Tibial nerve (tissue), 4 donors: ENCODE measurements at regions not wholly inside any gene's neighbourhood (a gene's known extent, or its start where the extent isn't known, plus 50 kb on each side); places are given as distances from the start of the nearest gene placed in this dataset.
A peak's percentile ranks its signal among the peaks of the same experiment; 100 is the strongest.

Experiments used
- DNase-seq, 2 donors: peaks; one replicate each; pipeline ENCODE4 v3.0.0-alpha.2; 2019; ENCODE audit warnings: low spot score in 2 of 2
- H3K27ac ChIP-seq, 4 donors: fragments of 200-600 bp; sonication (generic) in 3 of 4; one replicate each; pipeline ENCODE4 v1.5.1; 2017 to 2019; ENCODE audit warnings: mild to moderate bottlenecking in 1 of 4
- H3K27me3 ChIP-seq, 2 donors: fragments of 200-600 bp; sonication (generic) in 1 of 2; one replicate each; pipeline versions ENCODE4 v1.5.1 to v1.6.0; 2017 to 2019
- H3K36me3 ChIP-seq, 3 donors: fragments of 200-600 bp; sonication (generic); one replicate each; pipeline ENCODE4 v1.5.1; 2018 to 2019
- H3K4me1 ChIP-seq, 4 donors: fragments of 200-600 bp; sonication (generic) in 3 of 4; one replicate each; pipeline ENCODE4 v1.5.1; 2017 to 2019
- H3K4me3 ChIP-seq, 4 donors: fragments of 200-600 bp; sonication (generic) in 3 of 4; one replicate each; pipeline ENCODE4 v1.5.1; 2017 to 2019; ENCODE audit warnings: mild to moderate bottlenecking in 1 of 4, moderate library complexity in 1 of 4
- H3K9me3 ChIP-seq, 4 donors: fragments of 200-600 bp; sonication (generic) in 3 of 4; one replicate each; pipeline ENCODE4 v1.5.1; 2017 to 2019
- EP300 ChIP-seq, 2 donors: sonication (generic); formaldehyde crosslinking; IDR thresholded peaks; one replicate each; pipeline ENCODE4 v1.6.1; 2017; ENCODE audit warnings: antibody characterized with exemption in 2 of 2, mild to moderate bottlenecking in 1 of 2
- POLR2A ChIP-seq, 2 donors: fragments of 450-650 bp; IDR thresholded peaks; one replicate each; pipeline ENCODE4 v1.6.1; 2017; ENCODE audit warnings: antibody characterized with exemption in 2 of 2, mild to moderate bottlenecking in 2 of 2, moderate library complexity in 2 of 2
- WGBS, 2 donors: methylation state at CpG; one replicate each; pipeline ENCODE4 v1.1.5; 2018; 5-methylcytosine and 5-hydroxymethylcytosine counted together
- TF ChIP-seq, protein P1 (sequence below), 5 experiments: fragments of 200-600 bp in 3 of 5; fragments of 450-650 bp in 2 of 5; sonication (generic) in 3 of 5; IDR thresholded peaks; one replicate each; pipeline ENCODE4 v1.5.1; 2016 to 2019; ENCODE audit warnings: antibody characterized with exemption in 5 of 5, mild to moderate bottlenecking in 3 of 5, moderate library complexity in 2 of 5

DNA sequence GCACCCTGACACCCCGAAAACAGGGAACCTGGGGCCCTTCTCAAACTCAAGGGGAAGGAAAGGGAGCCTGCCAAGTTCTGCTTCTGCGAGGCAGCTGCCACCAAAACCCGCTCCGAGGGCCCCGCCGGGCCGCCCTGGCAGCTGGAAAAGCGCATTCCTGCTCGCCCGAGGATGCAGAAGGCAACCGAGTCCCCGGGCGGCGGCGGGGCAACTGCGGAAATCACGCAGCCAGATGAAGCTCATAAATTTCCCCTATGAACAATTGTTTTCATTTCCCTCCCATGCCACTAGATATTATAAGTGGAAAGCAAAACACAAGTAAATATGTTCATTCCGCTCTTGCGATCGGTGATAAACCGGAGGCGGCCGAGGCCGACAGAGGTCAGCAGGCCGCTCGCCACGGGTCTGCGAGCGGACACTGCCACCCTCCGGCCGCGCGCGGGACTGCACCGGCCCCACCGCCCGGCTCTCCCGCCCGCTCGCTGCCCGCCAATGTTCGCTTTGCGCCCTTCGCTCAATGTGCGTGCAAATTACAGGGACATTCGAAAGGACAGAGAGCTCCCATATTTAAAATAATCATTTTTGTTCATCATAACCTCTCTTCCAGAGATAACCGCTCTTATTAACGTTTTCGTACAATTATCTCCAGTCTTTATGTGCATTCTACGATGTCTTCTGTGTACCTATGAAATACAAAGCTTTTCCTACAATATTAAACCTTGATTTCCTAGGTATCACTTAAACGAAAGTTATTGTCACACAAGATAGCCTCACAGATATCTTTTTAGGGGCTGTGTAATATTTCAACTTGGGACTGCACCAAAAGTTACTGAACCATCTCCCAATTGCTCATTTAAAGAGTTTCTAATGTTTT lies 120.8 kb upstream of the ZNF507 start:
- Histone ChIP-seq H3K9me3 (no peaks in the 10 kb centered on the region), H3K4me1 (peaks cover 0 to 9% (median 2%) of the 10 kb centered on the region in 4 donors), H3K27ac (no peak overlapping the region), H3K36me3 (no peaks in the 10 kb centered on the region), H3K27me3 (peaks cover 0 to 6% of the 10 kb centered on the region in 2 donors), H3K4me3 (peak overlapping the region in 2 of 4 donors; percentile 32 to 37)
- DNase-seq, result peak; percentile 34 to 38
- WGBS, 2 donors, result 12 to 13% methylated on average over 43 to 45 of the region's 51 CpGs
- TF ChIP-seq, protein P1, sequence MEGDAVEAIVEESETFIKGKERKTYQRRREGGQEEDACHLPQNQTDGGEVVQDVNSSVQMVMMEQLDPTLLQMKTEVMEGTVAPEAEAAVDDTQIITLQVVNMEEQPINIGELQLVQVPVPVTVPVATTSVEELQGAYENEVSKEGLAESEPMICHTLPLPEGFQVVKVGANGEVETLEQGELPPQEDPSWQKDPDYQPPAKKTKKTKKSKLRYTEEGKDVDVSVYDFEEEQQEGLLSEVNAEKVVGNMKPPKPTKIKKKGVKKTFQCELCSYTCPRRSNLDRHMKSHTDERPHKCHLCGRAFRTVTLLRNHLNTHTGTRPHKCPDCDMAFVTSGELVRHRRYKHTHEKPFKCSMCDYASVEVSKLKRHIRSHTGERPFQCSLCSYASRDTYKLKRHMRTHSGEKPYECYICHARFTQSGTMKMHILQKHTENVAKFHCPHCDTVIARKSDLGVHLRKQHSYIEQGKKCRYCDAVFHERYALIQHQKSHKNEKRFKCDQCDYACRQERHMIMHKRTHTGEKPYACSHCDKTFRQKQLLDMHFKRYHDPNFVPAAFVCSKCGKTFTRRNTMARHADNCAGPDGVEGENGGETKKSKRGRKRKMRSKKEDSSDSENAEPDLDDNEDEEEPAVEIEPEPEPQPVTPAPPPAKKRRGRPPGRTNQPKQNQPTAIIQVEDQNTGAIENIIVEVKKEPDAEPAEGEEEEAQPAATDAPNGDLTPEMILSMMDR (IDR thresholded peaks at IDR 0.05), result peak; percentile 97 to 100 (median 98)
- TF ChIP-seq EP300 (IDR thresholded peaks at IDR 0.05), result no peak

DNA sequence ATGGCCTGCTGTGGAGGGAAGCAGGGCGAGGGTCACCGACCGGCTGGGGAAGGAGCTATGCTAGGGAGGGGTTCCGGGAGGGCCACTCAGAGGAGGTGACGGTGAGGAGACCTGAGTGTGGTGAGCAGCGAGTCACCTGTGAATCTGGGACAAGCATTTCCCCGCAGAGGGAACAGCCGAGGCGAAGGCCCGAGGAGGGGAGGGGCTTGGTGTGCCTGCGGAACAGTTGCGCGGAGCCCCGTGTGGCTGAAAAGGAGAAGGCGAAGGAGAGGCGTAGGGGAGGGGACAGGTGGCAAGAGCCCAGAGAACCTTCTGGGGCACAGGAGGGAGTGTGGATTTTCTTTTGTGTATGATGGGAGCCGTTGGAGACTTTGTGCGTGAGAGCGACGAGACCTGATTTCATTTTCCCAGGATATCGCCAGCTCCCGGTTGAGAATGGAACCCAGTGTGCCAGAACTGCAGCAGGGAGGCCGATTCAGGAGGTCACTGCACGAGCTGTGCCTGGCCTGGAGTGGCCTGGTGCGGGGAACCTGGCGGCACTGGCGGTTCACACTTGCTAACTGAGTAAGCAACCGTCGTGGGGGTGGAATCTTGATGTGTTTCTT lies 117.7 kb upstream of the ZNF507 start:
- WGBS, 2 donors, result 85 to 86% methylated on average over 29 of the region's 29 CpGs

DNA sequence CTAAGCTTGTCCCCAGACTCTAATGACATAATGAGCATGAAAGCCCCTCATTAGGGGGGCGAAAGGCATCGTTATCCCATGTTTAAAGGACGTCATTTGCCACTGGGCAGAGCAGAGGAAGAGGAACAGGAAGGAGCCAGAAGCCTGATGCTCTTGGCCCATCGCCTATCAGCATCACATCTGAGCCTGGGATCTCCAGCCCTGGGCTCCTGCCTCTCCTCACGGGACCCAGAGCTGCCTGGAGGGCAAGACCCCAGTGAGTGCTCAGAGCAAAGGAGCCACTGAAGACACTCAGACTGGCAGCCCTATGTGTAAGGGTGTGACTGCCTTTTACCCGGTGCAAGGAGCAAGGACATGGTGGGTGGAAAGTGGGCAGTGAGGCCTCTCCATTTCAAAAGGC lies 115.0 kb upstream of the ZNF507 start:
- TF ChIP-seq, protein P1 (IDR thresholded peaks at IDR 0.05), result no peak
- Histone ChIP-seq H3K9me3 (no peaks in the 10 kb centered on the region), H3K27ac (no peak overlapping the region), H3K4me1 (no peaks in the 10 kb centered on the region), H3K36me3 (no peaks in the 10 kb centered on the region), H3K27me3 (no peaks in the 10 kb centered on the region), H3K4me3 (no peak overlapping the region)
- 57 to 79% methylated on average over 5 to 6 of the region's 6 CpGs for WGBS, 2 donors
- DNase-seq, result no peak

More for the DNA sequence above, 117.7 kb upstream of the ZNF507 start:
- Histone ChIP-seq H3K27me3 (peaks cover 0 to 6% of the 10 kb centered on the region in 2 donors), H3K4me3 (no peak overlapping the region), H3K9me3 (no peaks in the 10 kb centered on the region), H3K27ac (no peak overlapping the region), H3K4me1 (peaks cover 0 to 9% (median 2%) of the 10 kb centered on the region in 4 donors), H3K36me3 (no peaks in the 10 kb centered on the region)
- DNase-seq, result no peak
- TF ChIP-seq, protein P1 (IDR thresholded peaks at IDR 0.05), result no peak
- TF ChIP-seq POLR2A (IDR thresholded peaks at IDR 0.05) (no peak), EP300 (IDR thresholded peaks at IDR 0.05) (no peak)

DNA sequence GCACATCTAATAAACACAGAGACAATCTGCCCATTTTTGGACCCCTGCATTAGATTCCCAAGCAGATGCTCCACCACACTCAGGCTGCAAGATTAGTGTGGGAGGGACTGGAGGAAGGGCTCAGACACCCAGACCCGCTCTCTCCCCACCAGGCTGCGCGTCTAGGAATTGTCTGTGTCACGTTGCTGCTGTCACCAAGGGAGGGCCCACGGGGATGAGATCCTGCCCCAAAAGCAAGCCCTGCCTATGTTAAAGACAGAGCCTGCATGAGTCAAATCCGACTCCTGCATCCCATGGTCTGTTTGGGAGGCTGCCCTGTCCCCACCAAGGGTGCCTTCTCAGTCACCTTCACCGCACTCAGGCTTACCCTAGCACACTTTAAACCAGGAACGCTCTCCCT lies 114.4 kb upstream of the ZNF507 start:
- H3K27me3 ChIP-seq, result no peaks in the 10 kb centered on the region
- no peak for DNase-seq
- 82 to 85% methylated on average over 8 of the region's 8 CpGs for WGBS, 2 donors
- no peak overlapping the region for H3K4me3 ChIP-seq
- no peaks in the 10 kb centered on the region for H3K36me3 ChIP-seq
- H3K4me1 ChIP-seq, result no peaks in the 10 kb centered on the region
- no peaks in the 10 kb centered on the region for H3K9me3 ChIP-seq
- H3K27ac ChIP-seq, result no peak overlapping the region
- TF ChIP-seq EP300 (IDR thresholded peaks at IDR 0.05) (no peak), POLR2A (IDR thresholded peaks at IDR 0.05) (no peak)
- TF ChIP-seq, protein P1 (IDR thresholded peaks at IDR 0.05), result no peak

DNA sequence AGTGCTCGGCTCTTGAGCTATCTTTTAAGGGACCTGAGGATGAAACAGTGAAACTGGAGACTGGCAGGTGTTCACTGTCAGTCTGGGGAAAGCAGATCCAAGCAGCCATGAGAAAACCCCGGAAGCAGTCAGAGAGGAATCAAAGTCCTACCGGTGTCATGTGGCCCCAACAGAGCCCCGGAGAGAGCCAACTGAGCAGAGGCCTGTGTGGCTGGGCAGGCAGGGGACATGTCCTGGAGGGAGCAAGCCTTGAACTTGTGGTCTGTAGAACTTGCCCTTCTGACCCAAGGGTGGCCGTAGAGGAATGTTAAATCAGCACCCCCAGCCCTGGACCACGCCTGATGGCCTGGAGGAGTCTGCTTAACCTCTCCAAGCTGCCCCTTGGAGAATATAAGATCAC lies 113.7 kb upstream of the ZNF507 start:
- no peaks in the 10 kb centered on the region for H3K36me3 ChIP-seq
- TF ChIP-seq POLR2A (IDR thresholded peaks at IDR 0.05), result no peak
- TF ChIP-seq EP300 (IDR thresholded peaks at IDR 0.05), result no peak
- TF ChIP-seq, protein P1 (IDR thresholded peaks at IDR 0.05), result no peak
- H3K9me3 ChIP-seq, result no peaks in the 10 kb centered on the region
- H3K4me3 ChIP-seq, result no peak overlapping the region
- 83% methylated on average over 6 of the region's 6 CpGs for WGBS, 2 donors
- H3K27me3 ChIP-seq, result no peaks in the 10 kb centered on the region
- no peak for DNase-seq
- H3K27ac ChIP-seq, result no peak overlapping the region
- H3K4me1 ChIP-seq, result no peaks in the 10 kb centered on the region
